Endodermal cell (in vitro differentiated cells): ENCODE measurements at regions not wholly inside any gene's neighbourhood (a gene's known extent, or its start where the extent isn't known, plus 50 kb on each side); places are given as distances from the start of the nearest gene placed in this dataset.
A peak's percentile ranks its signal among the peaks of the same experiment; 100 is the strongest.

Experiments
- DNase-seq: peaks from one replicate; pipeline ENCODE4 v3.0.0-alpha.2; 2017
- H3K27ac ChIP-seq: 2 replicates; pipeline ENCODE4 v1.5.1; 2013; ENCODE audit warnings: mild to moderate bottlenecking, low read depth, low read length, moderate library complexity
- H3K27me3 ChIP-seq: 2 replicates; pipeline ENCODE4 v1.6.1; 2013; ENCODE audit warnings: mild to moderate bottlenecking, low read length, moderate library complexity; ENCODE audit not compliant: insufficient read depth, control insufficient read depth, poor library complexity, severe bottlenecking
- H3K36me3 ChIP-seq: 2 replicates; pipeline ENCODE4 v1.7.0; 2013; ENCODE audit warnings: mild to moderate bottlenecking, low read length, moderate library complexity; ENCODE audit not compliant: control insufficient read depth, insufficient read depth
- H3K4me1 ChIP-seq: one replicate; pipeline ENCODE4 v1.7.0; 2013; ENCODE audit warnings: low read length; ENCODE audit not compliant: control insufficient read depth, insufficient read depth
- H3K4me3 ChIP-seq: 2 replicates; pipeline ENCODE4 v1.5.1; 2013; ENCODE audit warnings: mild to moderate bottlenecking, low read length, moderate library complexity
- H3K9ac ChIP-seq: 2 replicates; pipeline ENCODE4 v1.6.1; 2013; ENCODE audit warnings: mild to moderate bottlenecking, low read length, moderate library complexity; ENCODE audit not compliant: poor library complexity, severe bottlenecking; ENCODE audit errors: extremely low read depth
- H3K9me3 ChIP-seq: 2 replicates; pipeline ENCODE4 v1.6.1; 2013; ENCODE audit warnings: mild to moderate bottlenecking, low read length, moderate library complexity; ENCODE audit not compliant: control insufficient read depth
- H3K27ac Mint-ChIP-seq: 2 replicates; pipeline ENCODE4 v1.8.0; 2020; ENCODE audit warnings: mixed read lengths
- H3K27me3 Mint-ChIP-seq: 2 replicates; pipeline ENCODE4 v1.8.0; 2021; ENCODE audit warnings: mild to moderate bottlenecking, mixed read lengths; ENCODE audit not compliant: insufficient read depth
- H3K36me3 Mint-ChIP-seq: 2 replicates; pipeline ENCODE4 v1.8.0; 2020; ENCODE audit warnings: low read depth, mixed read lengths
- H3K4me1 Mint-ChIP-seq: 2 replicates; pipeline ENCODE4 v1.8.0; 2020; ENCODE audit warnings: mixed read lengths
- H3K4me3 Mint-ChIP-seq: 2 replicates; pipeline ENCODE4 v1.8.0; 2020; ENCODE audit warnings: mild to moderate bottlenecking, moderate library complexity, mixed read lengths
- H3K9me3 Mint-ChIP-seq: 2 replicates; pipeline ENCODE4 v1.8.0; 2020; ENCODE audit warnings: mild to moderate bottlenecking, mixed read lengths
- WGBS, 2 experiments: methylation state at CpG; one replicate each; pipeline versions ENCODE4 v1.1.5 to v1.1.7; 2013; ENCODE audit warnings: missing lambda C conversion rate in 2 of 2, mixed read lengths in 1 of 2; ENCODE audit not compliant: insufficient coverage in 1 of 2, insufficient read length in 1 of 2; 5-methylcytosine and 5-hydroxymethylcytosine counted together
- TF ChIP-seq, protein P1 (sequence below): fragments of 200-600 bp; sonication (generic); conservative IDR thresholded peaks from 2 replicates; pipeline ENCODE4 v1.5.0; 2021; ENCODE audit warnings: antibody characterized with exemption, mild to moderate bottlenecking

DNA sequence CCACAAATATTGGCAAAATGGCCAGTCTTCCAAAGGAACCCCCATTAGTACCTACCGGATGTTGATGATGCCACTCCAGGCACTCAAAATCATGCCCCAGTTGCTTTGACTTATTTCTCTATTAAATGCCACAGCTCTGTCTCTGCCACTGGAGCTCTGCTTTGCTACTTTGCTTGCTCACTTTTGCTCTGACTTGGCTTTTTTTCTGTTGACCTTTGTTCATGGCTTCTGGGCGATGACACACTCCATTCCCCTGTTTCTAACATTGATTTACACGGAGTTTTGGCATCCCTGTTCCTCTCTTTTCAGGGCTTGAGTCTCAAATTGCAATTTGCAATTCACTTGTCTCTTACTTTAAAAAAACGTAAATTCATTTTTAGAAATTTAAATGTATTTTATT lies 217.1 kb upstream of the SPRY2 start:
- no peaks in the 10 kb centered on the region for H3K27me3 ChIP-seq
- H3K9me3 ChIP-seq: no peaks in the 10 kb centered on the region
- H3K4me1 Mint-ChIP-seq: peaks cover 8% of the 10 kb centered on the region
- peaks cover 3% of the 10 kb centered on the region for H3K9me3 Mint-ChIP-seq
- no peaks in the 10 kb centered on the region for H3K4me1 ChIP-seq
- no peak overlapping the region for H3K27ac ChIP-seq
- H3K27me3 Mint-ChIP-seq: no peaks in the 10 kb centered on the region
- no peak overlapping the region for H3K4me3 Mint-ChIP-seq
- no peak overlapping the region for H3K4me3 ChIP-seq
- TF ChIP-seq, protein P1, sequence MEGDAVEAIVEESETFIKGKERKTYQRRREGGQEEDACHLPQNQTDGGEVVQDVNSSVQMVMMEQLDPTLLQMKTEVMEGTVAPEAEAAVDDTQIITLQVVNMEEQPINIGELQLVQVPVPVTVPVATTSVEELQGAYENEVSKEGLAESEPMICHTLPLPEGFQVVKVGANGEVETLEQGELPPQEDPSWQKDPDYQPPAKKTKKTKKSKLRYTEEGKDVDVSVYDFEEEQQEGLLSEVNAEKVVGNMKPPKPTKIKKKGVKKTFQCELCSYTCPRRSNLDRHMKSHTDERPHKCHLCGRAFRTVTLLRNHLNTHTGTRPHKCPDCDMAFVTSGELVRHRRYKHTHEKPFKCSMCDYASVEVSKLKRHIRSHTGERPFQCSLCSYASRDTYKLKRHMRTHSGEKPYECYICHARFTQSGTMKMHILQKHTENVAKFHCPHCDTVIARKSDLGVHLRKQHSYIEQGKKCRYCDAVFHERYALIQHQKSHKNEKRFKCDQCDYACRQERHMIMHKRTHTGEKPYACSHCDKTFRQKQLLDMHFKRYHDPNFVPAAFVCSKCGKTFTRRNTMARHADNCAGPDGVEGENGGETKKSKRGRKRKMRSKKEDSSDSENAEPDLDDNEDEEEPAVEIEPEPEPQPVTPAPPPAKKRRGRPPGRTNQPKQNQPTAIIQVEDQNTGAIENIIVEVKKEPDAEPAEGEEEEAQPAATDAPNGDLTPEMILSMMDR: no peak
- no peak overlapping the region for H3K27ac Mint-ChIP-seq
- no peak for DNase-seq
- no peak overlapping the region for H3K9ac ChIP-seq
- no peaks in the 10 kb centered on the region for H3K36me3 Mint-ChIP-seq
- no peaks in the 10 kb centered on the region for H3K36me3 ChIP-seq
- 83 to 88% methylated on average over 3 to 4 of the region's 4 CpGs for WGBS, 2 experiments

DNA sequence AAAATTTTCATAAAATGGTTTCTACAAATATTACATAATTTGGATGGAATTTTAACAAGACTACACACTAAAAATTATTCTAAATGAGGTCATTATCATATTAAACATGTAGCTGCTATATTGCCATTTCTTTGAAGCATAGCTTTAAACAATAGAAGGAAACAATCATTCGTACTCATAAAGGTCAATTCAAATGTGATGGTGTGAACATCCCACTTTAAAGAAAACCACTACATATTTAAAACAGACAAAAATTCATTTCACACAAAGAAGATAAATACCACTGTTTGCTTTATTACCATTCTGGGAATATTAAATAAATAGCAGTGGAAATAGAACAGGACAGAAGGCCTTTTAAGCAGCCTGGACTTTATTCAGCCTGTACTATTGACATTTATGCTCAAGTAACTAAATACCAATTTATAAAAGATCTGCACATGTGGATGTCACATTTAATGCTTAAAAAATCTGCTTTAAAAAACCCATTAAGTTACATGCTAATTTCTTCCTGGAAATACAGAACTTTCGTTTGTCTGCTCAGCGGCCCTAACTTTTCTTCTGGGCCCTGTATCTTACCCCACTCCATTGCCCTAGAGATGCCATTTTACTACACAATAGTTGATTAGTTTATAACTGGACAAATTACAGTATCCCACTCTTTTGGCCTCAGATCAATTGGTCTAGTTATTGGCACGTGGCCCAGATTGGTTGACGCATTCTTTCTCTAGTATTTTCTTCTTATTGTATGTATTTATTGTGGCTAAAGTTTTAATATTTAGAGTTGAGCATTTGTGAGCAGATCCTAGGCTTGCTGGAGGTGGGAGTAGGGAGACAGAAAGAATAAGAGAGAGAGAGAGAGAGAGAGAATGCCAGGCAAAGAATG lies 215.1 kb upstream of the SPRY2 start:
- TF ChIP-seq, protein P1: no peak
- Mint-ChIP-seq H3K27ac (no peak overlapping the region), H3K27me3 (no peaks in the 10 kb centered on the region), H3K9me3 (peaks cover 3% of the 10 kb centered on the region), H3K4me1 (peaks cover 11% of the 10 kb centered on the region), H3K4me3 (no peak overlapping the region), H3K36me3 (no peaks in the 10 kb centered on the region)
- H3K36me3 ChIP-seq: no peaks in the 10 kb centered on the region
- H3K4me3 ChIP-seq: no peak overlapping the region
- WGBS, 2 experiments: 74 to 87% methylated on average over 3 to 5 of the region's 5 CpGs
- H3K9ac ChIP-seq: no peak overlapping the region
- H3K27ac ChIP-seq: no peak overlapping the region
- H3K27me3 ChIP-seq: no peaks in the 10 kb centered on the region
- no peaks in the 10 kb centered on the region for H3K9me3 ChIP-seq
- no peak for DNase-seq
- no peaks in the 10 kb centered on the region for H3K4me1 ChIP-seq

DNA sequence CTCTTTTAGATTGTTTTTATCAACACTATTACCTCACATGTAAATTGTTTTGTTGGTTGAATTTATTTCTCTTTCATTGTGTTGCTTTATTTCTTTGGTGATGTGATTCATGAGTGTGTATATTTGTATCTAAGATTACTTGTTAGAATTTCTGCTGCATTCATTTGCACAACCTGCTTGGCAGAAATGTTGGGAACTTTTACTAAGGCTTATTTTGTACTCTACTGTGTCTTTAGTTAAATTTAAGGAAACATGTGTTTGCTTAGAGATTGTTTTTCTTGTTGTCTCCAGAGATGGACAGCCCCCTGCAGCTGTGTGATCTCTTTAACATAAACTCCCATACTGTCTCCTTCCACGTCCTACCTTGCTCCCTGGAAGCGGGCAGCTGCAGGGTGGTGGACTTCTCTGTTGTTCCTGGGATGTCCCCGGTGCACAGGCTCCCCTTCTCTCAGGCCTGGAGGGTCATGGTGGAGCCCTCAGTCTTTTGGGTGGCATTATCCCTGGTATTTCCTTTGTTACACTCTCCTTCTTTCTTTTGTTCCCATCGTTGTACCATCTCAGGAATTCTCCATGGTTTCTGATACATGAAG lies 212.0 kb upstream of the SPRY2 start:
- TF ChIP-seq, protein P1: no peak
- no peak overlapping the region for H3K9ac ChIP-seq
- no peaks in the 10 kb centered on the region for H3K27me3 Mint-ChIP-seq
- H3K4me3 Mint-ChIP-seq: no peak overlapping the region
- no peaks in the 10 kb centered on the region for H3K4me1 ChIP-seq
- 25 to 46% methylated on average over 2 to 3 of the region's 4 CpGs for WGBS, 2 experiments
- peaks cover 17% of the 10 kb centered on the region for H3K4me1 Mint-ChIP-seq
- H3K36me3 Mint-ChIP-seq: no peaks in the 10 kb centered on the region
- H3K9me3 Mint-ChIP-seq: no peaks in the 10 kb centered on the region
- no peaks in the 10 kb centered on the region for H3K9me3 ChIP-seq
- no peak overlapping the region for H3K27ac ChIP-seq
- H3K4me3 ChIP-seq: no peak overlapping the region
- no peak for DNase-seq
- H3K36me3 ChIP-seq: no peaks in the 10 kb centered on the region
- H3K27me3 ChIP-seq: no peaks in the 10 kb centered on the region
- peak overlapping the region; percentile 38 for H3K27ac Mint-ChIP-seq
